ENCODE measurements at regions not wholly inside any gene's neighbourhood (a gene's known extent, or its start where the extent isn't known, plus 50 kb on each side); places are given as distances from the start of the nearest gene placed in this dataset.

- no peak for TF ChIP-seq POLR2A (IDR thresholded peaks at IDR 0.05; ENCODE audit: low read length)
- TF ChIP-seq GATA1 (IDR thresholded peaks at IDR 0.05; ENCODE audit: low read depth, low read length): no peak
These were observed 142.5 kb downstream of the SYF2 start for GRCh38 chr1:25089772-25090171.
